GM23248 (cell line): ENCODE measurements at regions not wholly inside any gene's neighbourhood (a gene's known extent, or its start where the extent isn't known, plus 50 kb on each side); places are given as distances from the start of the nearest gene placed in this dataset.

Source experiments
- EZH2 ChIP-seq: fragments of 200-600 bp; sonication (generic); IDR thresholded peaks from 2 replicates; pipeline ENCODE4 v1.6.1; 2018; ENCODE audit warnings: antibody characterized with exemption, mild to moderate bottlenecking; ENCODE audit not compliant: insufficient read depth, poor library complexity, severe bottlenecking
- EZH2phosphoT487 ChIP-seq: fragments of 200-600 bp; sonication (generic); IDR thresholded peaks from 2 replicates; pipeline ENCODE4 v1.6.1; 2018; ENCODE audit warnings: antibody characterized with exemption, moderate library complexity, mild to moderate bottlenecking, low read depth; ENCODE audit not compliant: insufficient read depth

DNA sequence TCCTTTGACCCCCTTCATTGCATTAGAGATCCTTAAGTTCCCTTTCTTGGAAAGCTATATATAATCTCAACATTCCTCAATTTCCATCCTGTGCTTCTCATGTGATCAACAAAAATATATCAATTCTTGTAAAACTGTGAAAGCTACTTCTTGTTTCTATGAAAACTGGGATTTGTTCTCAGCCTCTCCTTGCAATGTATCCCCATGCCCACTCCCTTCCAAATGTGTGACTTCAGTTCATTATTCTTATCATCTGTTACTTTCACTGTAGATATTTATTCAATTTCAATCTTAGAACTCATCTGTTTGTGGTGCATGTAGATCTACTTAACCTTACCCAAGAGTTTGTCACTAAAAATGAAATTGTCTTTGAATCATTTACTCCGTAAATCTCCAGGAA lies 260.6 kb downstream of the HIVEP2 start:
- TF ChIP-seq EZH2 (no peak), EZH2phosphoT487 (no peak)
